ENCODE measurements at regions not wholly inside any gene's neighbourhood (a gene's known extent, or its start where the extent isn't known, plus 50 kb on each side); places are given as distances from the start of the nearest gene placed in this dataset.

DNA sequence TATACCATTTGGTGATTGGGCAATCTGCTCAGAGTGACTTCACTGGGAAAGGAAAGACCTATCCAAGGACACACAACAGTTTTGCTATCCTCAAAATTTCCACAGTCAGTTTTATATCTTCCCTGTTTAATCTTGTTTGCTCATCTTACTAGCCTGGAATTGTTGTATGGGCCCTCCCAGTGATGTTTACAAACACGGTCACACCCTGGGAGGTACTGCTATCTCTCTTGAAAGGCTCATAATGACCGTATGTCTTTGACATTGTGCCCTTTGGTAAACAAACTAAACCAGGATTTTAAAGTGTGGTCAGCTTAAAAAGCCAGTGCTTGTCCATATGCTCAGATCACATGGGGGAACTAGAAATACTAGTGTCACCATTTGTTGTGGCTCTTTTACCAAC, 277.0 kb downstream of the CDH2 start:
- H2AFZ ChIP-seq (ENCODE audit: low read depth, low read length, poor library complexity, severe bottlenecking): no peak overlapping the region
- ATAC-seq (no peak), DNase-seq (ENCODE audit: low read depth, low spot score) (no peak)
- no peaks in the 10 kb centered on the region for H4K20me1 ChIP-seq (ENCODE audit: insufficient read depth)
- no TSS peak for BruUV-seq (replicated peaks)
- no peak overlapping the region for H3K4me3 ChIP-seq (replicated peaks in 1 of 2; ENCODE audit: low read depth in 1 of 2, low read length in 2 of 2)
- H3K27ac ChIP-seq (ENCODE audit: low read depth, low read length): no peak overlapping the region
- H3K4me1 ChIP-seq (ENCODE audit: control insufficient read depth in 1 of 2, insufficient read depth in 2 of 2, low read length in 2 of 2): no peaks in the 10 kb centered on the region
- CTCF ChIA-PET: no interaction called here
- TF ChIP-seq, protein P1, sequence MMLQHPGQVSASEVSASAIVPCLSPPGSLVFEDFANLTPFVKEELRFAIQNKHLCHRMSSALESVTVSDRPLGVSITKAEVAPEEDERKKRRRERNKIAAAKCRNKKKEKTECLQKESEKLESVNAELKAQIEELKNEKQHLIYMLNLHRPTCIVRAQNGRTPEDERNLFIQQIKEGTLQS (IDR thresholded peaks at IDR 0.05): no peak
- TF ChIP-seq ELF1 (IDR thresholded peaks at IDR 0.05; ENCODE audit: borderline replicate concordance, low read depth): no peak
- TF ChIP-seq EGR1 (IDR thresholded peaks at IDR 0.05; ENCODE audit: low read depth): no peak
- TF ChIP-seq EZH2 (IDR thresholded peaks at IDR 0.05): no peak
- TF ChIP-seq ZNF274 (IDR thresholded peaks at IDR 0.05; ENCODE audit: low read depth, low read length): no peak
- H3K36me3 ChIP-seq (ENCODE audit: control insufficient read depth in 1 of 2, insufficient read depth in 2 of 2, low read length in 2 of 2): no peaks in the 10 kb centered on the region
- H3K9me2 ChIP-seq (ENCODE audit: insufficient read depth): no peaks in the 10 kb centered on the region
- RAD21 ChIA-PET (ENCODE audit: low non-redundant PET in 1 of 2, low total read pairs in 2 of 2, uncharacterized antibody in 2 of 2, unreplicated experiment in 2 of 2): no interaction called here
- H3K27me3 ChIP-seq (ENCODE audit: insufficient read depth, low read length): no peaks in the 10 kb centered on the region
- H3K79me2 ChIP-seq (ENCODE audit: insufficient read depth, low read length): no peaks in the 10 kb centered on the region
- no peak overlapping the region for H3K9ac ChIP-seq (ENCODE audit: low read length)
- no peaks in the 10 kb centered on the region for H3K9me3 ChIP-seq (ENCODE audit: control insufficient read depth in 1 of 2, insufficient read depth in 1 of 2, low read depth in 1 of 2, low read length in 2 of 2)
- POLR2A ChIA-PET: no interaction called here
- H3K4me2 ChIP-seq (ENCODE audit: low read length): no peak overlapping the region
- intact Hi-C loops (cut with micrococcal nuclease): no loop called here

DNA sequence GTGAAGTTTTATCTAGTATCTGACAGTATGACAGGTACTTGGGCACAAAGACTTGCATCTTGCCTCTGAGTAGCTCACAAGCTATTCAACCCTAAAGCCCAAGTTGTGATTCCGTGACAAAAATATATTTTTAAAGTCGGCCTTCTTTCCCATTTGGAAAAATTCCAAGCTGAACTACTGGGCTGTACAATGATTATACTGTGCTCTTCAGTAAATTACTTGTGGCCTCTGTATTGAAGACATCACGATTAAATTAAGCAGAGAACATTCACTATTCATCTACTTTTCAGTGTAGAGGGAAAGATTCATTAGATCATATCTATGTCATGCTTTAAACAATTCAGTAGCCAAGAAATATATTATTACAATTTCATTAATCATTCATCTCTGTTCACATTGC, 282.2 kb downstream of the CDH2 start:
- DNase-seq (ENCODE audit: low read depth, low spot score): no peak
- Histone ChIP-seq H3K27ac (ENCODE audit: low read depth, low read length) (no peak overlapping the region), H3K4me2 (ENCODE audit: low read length) (no peak overlapping the region), H3K9me2 (ENCODE audit: insufficient read depth) (no peaks in the 10 kb centered on the region), H3K4me1 (ENCODE audit: control insufficient read depth in 1 of 2, insufficient read depth in 2 of 2, low read length in 2 of 2) (no peaks in the 10 kb centered on the region), H3K79me2 (ENCODE audit: insufficient read depth, low read length) (no peaks in the 10 kb centered on the region), H3K27me3 (ENCODE audit: insufficient read depth, low read length) (no peaks in the 10 kb centered on the region), H3K4me3 (replicated peaks in 1 of 2; ENCODE audit: low read depth in 1 of 2, low read length in 2 of 2) (no peak overlapping the region), H3K36me3 (ENCODE audit: control insufficient read depth in 1 of 2, insufficient read depth in 2 of 2, low read length in 2 of 2) (no peaks in the 10 kb centered on the region), H2AFZ (ENCODE audit: low read depth, low read length, poor library complexity, severe bottlenecking) (no peak overlapping the region), H3K9me3 (ENCODE audit: control insufficient read depth in 1 of 2, insufficient read depth in 1 of 2, low read depth in 1 of 2, low read length in 2 of 2) (no peaks in the 10 kb centered on the region), H4K20me1 (ENCODE audit: insufficient read depth) (no peaks in the 10 kb centered on the region), H3K9ac (ENCODE audit: low read length) (no peak overlapping the region)
- RAD21 ChIA-PET (ENCODE audit: low non-redundant PET in 1 of 2, low total read pairs in 2 of 2, uncharacterized antibody in 2 of 2, unreplicated experiment in 2 of 2): no interaction called here
- BruUV-seq (replicated peaks): no TSS peak
- CTCF ChIA-PET: no interaction called here
- no peak for ATAC-seq
- intact Hi-C loops (cut with micrococcal nuclease): no loop called here
- POLR2A ChIA-PET: no interaction called here
- TF ChIP-seq EZH2phosphoT487 (IDR thresholded peaks at IDR 0.05; ENCODE audit: borderline replicate concordance): no peak
- no peak for TF ChIP-seq JUND (IDR thresholded peaks at IDR 0.05)

All from HCT116 (cell line).